HCT116 (cell line): ENCODE measurements at regions not wholly inside any gene's neighbourhood (a gene's known extent, or its start where the extent isn't known, plus 50 kb on each side); places are given as distances from the start of the nearest gene placed in this dataset.

Experiments
- ATF3 ChIP-seq: IDR thresholded peaks from 2 replicates; pipeline ENCODE4 v1.6.1; 2012
- CEBPB ChIP-seq: IDR thresholded peaks from 2 replicates; pipeline ENCODE4 v1.6.1; 2012; ENCODE audit warnings: low read depth
- CTCF ChIP-seq, 3 experiments: fragments of 200-600 bp in 1 of 3; sonication (generic) in 1 of 3; IDR thresholded peaks in 2 of 3; conservative IDR thresholded peaks in 1 of 3; 2 replicates each; pipeline ENCODE4 v1.5.1; 2012 to 2017; ENCODE audit warnings: low read depth in 2 of 3, low read length in 2 of 3, antibody characterized with exemption in 1 of 3, borderline replicate concordance in 1 of 3, control low read depth in 1 of 3, mild to moderate bottlenecking in 1 of 3, mixed read lengths in 1 of 3, mixed run types in 1 of 3, moderate library complexity in 1 of 3; ENCODE audit not compliant: insufficient read depth in 1 of 3
- EGR1 ChIP-seq: IDR thresholded peaks from 2 replicates; pipeline ENCODE4 v1.6.1; 2012; ENCODE audit warnings: low read depth
- ELF1 ChIP-seq: IDR thresholded peaks from 2 replicates; pipeline ENCODE4 v1.6.1; 2012; ENCODE audit warnings: low read depth, borderline replicate concordance
- EZH2 ChIP-seq: fragments of 200-600 bp; sonication (generic); IDR thresholded peaks from 2 replicates; pipeline ENCODE4 v1.6.1; 2017; ENCODE audit warnings: antibody characterized with exemption, mixed run types
- EZH2phosphoT487 ChIP-seq: fragments of 200-600 bp; IDR thresholded peaks from 2 replicates; pipeline ENCODE4 v1.6.1; 2018; ENCODE audit warnings: antibody characterized with exemption, borderline replicate concordance
- POLR2A ChIP-seq: IDR thresholded peaks from 2 replicates; pipeline ENCODE4 v1.7.0; 2011; ENCODE audit warnings: borderline replicate concordance; ENCODE audit not compliant: insufficient read depth, insufficient read length; ENCODE audit errors: extremely low read depth
- POLR2AphosphoS5 ChIP-seq: IDR thresholded peaks from 2 replicates; pipeline ENCODE4 v1.6.1; 2011; ENCODE audit warnings: mild to moderate bottlenecking, low read depth, low read length, moderate library complexity
- SIN3A ChIP-seq: IDR thresholded peaks from 2 replicates; pipeline ENCODE4 v1.6.1; 2012; ENCODE audit warnings: low read depth
- SP1 ChIP-seq: IDR thresholded peaks from 2 replicates; pipeline ENCODE4 v1.6.1; 2012; ENCODE audit warnings: low read depth
- SRF ChIP-seq: IDR thresholded peaks from 2 replicates; pipeline ENCODE4 v1.6.1; 2012; ENCODE audit warnings: low read depth
- ZNF274 ChIP-seq: fragments of 200-500 bp; sonication (Bioruptor generic); IDR thresholded peaks from 2 replicates; pipeline ENCODE4 v1.6.1; 2014; ENCODE audit warnings: mild to moderate bottlenecking, low read depth, low read length, inconsistent platforms
- TF ChIP-seq, protein P1 (sequence below): IDR thresholded peaks from 2 replicates; pipeline ENCODE4 v1.6.1; 2011; ENCODE audit warnings: mild to moderate bottlenecking, low read length, moderate library complexity; ENCODE audit not compliant: insufficient replicate concordance; ENCODE audit errors: extremely low read depth

GRCh38 chr2:57893786-57894185, 152.8 kb upstream of the VRK2 start:
- TF ChIP-seq SP1 (no peak), CTCF (IDR thresholded peaks at IDR 0.05 in 2 of 3, conservative IDR thresholded peaks at IDR 0.05 in 1 of 3; ENCODE audit: borderline replicate concordance in 1 of 3, insufficient read depth in 1 of 3, low read depth in 2 of 3, low read length in 2 of 3) (no peak), EZH2 (no peak), POLR2A (no peak), ZNF274 (no peak), SRF (no peak), SIN3A (no peak), EZH2phosphoT487 (no peak), POLR2AphosphoS5 (no peak), EGR1 (no peak), ELF1 (no peak), ATF3 (no peak), CEBPB (no peak)
- TF ChIP-seq, protein P1, sequence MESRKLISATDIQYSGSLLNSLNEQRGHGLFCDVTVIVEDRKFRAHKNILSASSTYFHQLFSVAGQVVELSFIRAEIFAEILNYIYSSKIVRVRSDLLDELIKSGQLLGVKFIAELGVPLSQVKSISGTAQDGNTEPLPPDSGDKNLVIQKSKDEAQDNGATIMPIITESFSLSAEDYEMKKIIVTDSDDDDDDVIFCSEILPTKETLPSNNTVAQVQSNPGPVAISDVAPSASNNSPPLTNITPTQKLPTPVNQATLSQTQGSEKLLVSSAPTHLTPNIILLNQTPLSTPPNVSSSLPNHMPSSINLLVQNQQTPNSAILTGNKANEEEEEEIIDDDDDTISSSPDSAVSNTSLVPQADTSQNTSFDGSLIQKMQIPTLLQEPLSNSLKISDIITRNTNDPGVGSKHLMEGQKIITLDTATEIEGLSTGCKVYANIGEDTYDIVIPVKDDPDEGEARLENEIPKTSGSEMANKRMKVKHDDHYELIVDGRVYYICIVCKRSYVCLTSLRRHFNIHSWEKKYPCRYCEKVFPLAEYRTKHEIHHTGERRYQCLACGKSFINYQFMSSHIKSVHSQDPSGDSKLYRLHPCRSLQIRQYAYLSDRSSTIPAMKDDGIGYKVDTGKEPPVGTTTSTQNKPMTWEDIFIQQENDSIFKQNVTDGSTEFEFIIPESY, result no peak
